GM13976 (cell line): ENCODE measurements at regions not wholly inside any gene's neighbourhood (a gene's known extent, or its start where the extent isn't known, plus 50 kb on each side); places are given as distances from the start of the nearest gene placed in this dataset.

ENCODE experiments used
- DNase-seq: peaks from one replicate; pipeline ENCODE4 v3.0.0; 2012; ENCODE audit warnings: low spot score
- in situ Hi-C: fragments of 300-500 bp; cut with MboI; formaldehyde crosslinking; loops from one replicate; pipeline ENCODE4 v1.12.0; 2022; ENCODE audit warnings: low sequenced_read_pairs, mixed read lengths, inconsistent platforms; ENCODE audit not compliant: unreplicated experiment
- TF ChIP-seq, protein P1 (sequence below): IDR thresholded peaks from 2 replicates; pipeline ENCODE4 v1.5.1; 2012; ENCODE audit warnings: borderline replicate concordance, mild to moderate bottlenecking; ENCODE audit not compliant: insufficient read depth; ENCODE audit errors: extremely low read depth, missing control alignments, control extremely low read depth

- TF ChIP-seq, protein P1, sequence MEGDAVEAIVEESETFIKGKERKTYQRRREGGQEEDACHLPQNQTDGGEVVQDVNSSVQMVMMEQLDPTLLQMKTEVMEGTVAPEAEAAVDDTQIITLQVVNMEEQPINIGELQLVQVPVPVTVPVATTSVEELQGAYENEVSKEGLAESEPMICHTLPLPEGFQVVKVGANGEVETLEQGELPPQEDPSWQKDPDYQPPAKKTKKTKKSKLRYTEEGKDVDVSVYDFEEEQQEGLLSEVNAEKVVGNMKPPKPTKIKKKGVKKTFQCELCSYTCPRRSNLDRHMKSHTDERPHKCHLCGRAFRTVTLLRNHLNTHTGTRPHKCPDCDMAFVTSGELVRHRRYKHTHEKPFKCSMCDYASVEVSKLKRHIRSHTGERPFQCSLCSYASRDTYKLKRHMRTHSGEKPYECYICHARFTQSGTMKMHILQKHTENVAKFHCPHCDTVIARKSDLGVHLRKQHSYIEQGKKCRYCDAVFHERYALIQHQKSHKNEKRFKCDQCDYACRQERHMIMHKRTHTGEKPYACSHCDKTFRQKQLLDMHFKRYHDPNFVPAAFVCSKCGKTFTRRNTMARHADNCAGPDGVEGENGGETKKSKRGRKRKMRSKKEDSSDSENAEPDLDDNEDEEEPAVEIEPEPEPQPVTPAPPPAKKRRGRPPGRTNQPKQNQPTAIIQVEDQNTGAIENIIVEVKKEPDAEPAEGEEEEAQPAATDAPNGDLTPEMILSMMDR: no peak
- in situ Hi-C loops: no loop called here
- DNase-seq: no peak
Observed at GRCh38 chr16:85545227-85545818, 67.8 kb upstream of the GSE1 start.

DNA sequence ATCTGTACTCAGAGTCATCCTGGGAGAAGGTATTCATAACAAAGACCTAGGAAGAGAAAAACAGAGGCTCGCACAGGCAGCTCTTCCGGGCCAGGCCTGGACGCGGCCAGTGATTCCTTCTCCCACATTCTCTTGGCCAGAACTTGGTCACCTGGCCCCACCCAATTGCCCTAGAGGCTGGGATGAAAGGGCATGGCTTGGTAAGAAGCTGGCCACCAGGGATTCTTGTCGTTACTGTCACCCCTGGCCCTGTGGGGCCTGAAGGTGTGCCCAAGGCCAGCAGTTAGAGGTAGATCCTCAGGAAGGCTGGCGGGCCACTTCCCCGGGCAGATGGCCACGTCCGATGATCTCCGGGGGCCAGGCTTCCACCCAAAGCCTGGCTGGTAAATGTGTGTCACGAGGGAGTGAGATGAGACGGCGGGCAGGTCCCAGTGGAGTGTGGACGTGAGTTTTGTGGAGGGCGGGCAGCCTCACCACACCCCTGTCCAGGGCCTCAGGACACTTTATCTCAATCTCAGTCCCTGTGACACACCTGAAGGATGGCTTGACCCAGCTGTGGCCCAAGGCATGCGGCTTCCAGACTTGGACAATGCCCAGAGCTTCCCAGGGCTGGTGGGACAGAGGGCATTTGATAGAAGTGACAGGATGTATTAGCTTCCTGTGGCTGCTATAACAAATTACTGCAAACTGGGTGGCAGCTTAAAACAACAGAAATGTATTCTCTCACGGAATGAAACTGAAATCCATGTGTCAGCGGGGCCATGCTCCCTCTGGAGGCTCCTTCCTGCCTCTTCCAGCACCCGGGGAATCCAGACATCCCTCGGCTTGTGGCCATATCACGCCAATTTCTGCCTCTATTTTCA is 66.3 kb upstream of the GSE1 start:
- TF ChIP-seq, protein P1: no peak
- in situ Hi-C loops: no loop called here
- DNase-seq: no peak

GRCh38 chr16:85548375-85548774 is 64.7 kb upstream of the GSE1 start:
- no peak for DNase-seq
- in situ Hi-C loops: no loop called here
- TF ChIP-seq, protein P1: no peak

- TF ChIP-seq, protein P1: no peak
- in situ Hi-C loops: loop anchor here (10.0 kb wide), 1 partner anchor 55 kb away; no protein-coding TSS in a partner anchor
- DNase-seq: no peak
Observed at GRCh38 chr16:85549766-85550421, 63.2 kb upstream of the GSE1 start.

DNA sequence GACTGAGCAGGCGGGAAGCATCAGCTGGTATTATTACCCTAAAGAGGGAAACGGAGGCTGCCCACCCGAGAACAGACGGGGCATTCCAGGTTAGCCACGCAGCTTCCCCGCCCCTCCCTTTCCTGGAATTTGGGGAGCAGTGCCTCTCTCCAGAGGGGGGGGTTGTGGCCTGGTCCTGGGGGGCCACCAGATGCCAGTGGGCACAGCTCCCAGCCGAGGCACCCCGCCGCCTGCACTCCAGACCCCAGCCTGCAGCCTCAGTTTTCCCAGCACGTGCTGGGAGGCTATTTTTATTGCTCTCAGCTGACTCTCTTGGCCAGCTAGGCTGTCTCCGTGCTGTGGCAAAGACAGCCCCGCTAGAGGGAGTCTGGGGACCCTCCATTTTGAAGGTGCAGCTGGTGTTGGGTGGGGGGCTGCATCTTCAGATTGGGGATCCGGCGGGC is 62.7 kb upstream of the GSE1 start:
- in situ Hi-C loops: loop anchor here (10.0 kb wide), 1 partner anchor 54 kb away; no protein-coding TSS in a partner anchor
- no peak for DNase-seq
- TF ChIP-seq, protein P1: no peak
